Fibroblast of lung (primary cell): ENCODE measurements at regions not wholly inside any gene's neighbourhood (a gene's known extent, or its start where the extent isn't known, plus 50 kb on each side); places are given as distances from the start of the nearest gene placed in this dataset.

ENCODE experiments used
- EZH2 ChIP-seq: IDR thresholded peaks from 2 replicates; pipeline ENCODE4 v1.5.1; 2012; ENCODE audit warnings: low read length, control low read depth, mild to moderate bottlenecking; ENCODE audit errors: missing control alignments
- TF ChIP-seq, protein P1 (sequence below), 2 donors: IDR thresholded peaks in 1 of 2; conservative IDR thresholded peaks in 1 of 2; 1 replicate in 1 of 2; 2 replicates in 1 of 2; pipeline ENCODE4 v1.5.1; 2011 to 2012; ENCODE audit warnings: low read length in 2 of 2, control low read depth in 1 of 2, inconsistent platforms in 1 of 2, low read depth in 1 of 2, mild to moderate bottlenecking in 1 of 2

DNA sequence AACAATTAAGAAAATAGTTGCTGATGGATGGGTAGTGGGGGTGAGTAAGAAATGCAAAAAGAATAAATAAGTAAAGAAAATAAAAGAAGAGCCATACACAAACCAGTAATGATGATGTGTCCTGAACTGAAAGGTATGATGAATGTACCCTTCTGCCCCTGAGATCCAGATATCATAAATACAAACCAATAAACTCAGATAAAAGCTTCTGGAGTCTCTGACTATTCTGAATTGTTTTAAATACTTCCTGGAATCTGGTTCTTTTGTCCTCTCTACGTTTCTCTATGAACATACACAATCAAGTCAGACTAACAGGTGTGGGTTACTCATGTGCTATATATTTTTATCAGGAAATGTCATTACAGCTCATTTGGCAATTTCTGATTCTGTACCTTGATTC is 153.4 kb downstream of the PPP1R2C start:
- TF ChIP-seq, protein P1, sequence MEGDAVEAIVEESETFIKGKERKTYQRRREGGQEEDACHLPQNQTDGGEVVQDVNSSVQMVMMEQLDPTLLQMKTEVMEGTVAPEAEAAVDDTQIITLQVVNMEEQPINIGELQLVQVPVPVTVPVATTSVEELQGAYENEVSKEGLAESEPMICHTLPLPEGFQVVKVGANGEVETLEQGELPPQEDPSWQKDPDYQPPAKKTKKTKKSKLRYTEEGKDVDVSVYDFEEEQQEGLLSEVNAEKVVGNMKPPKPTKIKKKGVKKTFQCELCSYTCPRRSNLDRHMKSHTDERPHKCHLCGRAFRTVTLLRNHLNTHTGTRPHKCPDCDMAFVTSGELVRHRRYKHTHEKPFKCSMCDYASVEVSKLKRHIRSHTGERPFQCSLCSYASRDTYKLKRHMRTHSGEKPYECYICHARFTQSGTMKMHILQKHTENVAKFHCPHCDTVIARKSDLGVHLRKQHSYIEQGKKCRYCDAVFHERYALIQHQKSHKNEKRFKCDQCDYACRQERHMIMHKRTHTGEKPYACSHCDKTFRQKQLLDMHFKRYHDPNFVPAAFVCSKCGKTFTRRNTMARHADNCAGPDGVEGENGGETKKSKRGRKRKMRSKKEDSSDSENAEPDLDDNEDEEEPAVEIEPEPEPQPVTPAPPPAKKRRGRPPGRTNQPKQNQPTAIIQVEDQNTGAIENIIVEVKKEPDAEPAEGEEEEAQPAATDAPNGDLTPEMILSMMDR (conservative IDR thresholded peaks at IDR 0.05 in 1 of 2, IDR thresholded peaks at IDR 0.05 in 1 of 2; ENCODE audit: low read depth in 1 of 2, low read length in 2 of 2) = no peak
- TF ChIP-seq EZH2 = no peak
